ENCODE measurements at regions not wholly inside any gene's neighbourhood (a gene's known extent, or its start where the extent isn't known, plus 50 kb on each side); places are given as distances from the start of the nearest gene placed in this dataset.

DNA sequence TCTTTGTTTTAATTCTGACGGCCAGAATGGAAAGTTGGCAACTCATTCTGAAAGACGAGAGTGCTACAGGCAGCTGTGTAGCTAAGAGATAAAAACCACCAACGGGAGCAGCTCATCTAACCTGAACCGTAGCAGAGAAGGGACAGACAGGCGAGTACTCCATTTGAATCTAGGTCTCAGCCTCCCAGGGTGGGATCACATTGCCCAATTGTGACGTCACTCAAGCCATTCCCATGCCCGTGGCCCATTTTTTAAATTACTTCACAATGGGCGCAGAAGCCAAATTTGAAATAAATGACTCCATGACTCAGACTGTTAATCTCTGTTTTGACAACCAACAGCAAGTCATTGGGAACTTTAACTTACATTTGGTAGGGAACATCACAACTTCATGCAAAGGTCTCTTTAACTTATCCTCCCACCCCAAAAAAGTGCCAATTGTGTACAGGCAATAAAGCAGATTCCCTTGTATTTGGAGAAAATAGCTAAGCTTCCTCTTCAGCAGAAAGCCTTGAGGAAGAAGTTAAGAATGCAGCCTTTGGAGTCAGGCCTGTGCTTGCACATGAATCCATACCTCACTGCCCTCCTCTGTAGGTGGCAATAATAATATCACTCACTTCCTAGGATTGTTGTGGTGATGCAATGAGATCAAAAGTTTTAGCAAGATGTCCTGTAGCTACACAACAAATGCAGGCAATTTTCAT, 93.2 kb upstream of the KIF5B start:
- TF ChIP-seq, protein P1, sequence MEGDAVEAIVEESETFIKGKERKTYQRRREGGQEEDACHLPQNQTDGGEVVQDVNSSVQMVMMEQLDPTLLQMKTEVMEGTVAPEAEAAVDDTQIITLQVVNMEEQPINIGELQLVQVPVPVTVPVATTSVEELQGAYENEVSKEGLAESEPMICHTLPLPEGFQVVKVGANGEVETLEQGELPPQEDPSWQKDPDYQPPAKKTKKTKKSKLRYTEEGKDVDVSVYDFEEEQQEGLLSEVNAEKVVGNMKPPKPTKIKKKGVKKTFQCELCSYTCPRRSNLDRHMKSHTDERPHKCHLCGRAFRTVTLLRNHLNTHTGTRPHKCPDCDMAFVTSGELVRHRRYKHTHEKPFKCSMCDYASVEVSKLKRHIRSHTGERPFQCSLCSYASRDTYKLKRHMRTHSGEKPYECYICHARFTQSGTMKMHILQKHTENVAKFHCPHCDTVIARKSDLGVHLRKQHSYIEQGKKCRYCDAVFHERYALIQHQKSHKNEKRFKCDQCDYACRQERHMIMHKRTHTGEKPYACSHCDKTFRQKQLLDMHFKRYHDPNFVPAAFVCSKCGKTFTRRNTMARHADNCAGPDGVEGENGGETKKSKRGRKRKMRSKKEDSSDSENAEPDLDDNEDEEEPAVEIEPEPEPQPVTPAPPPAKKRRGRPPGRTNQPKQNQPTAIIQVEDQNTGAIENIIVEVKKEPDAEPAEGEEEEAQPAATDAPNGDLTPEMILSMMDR (IDR thresholded peaks at IDR 0.05; ENCODE audit: poor library complexity): no peak
- no peak for TF ChIP-seq EZH2phosphoT487 (IDR thresholded peaks at IDR 0.05; ENCODE audit: low read depth, severe bottlenecking, unreplicated experiment)
